Testis (tissue), 2 donors: ENCODE measurements at regions not wholly inside any gene's neighbourhood (a gene's known extent, or its start where the extent isn't known, plus 50 kb on each side); places are given as distances from the start of the nearest gene placed in this dataset.

Experiments used
- DNase-seq: peaks from one replicate; pipeline ENCODE4 v3.0.0-alpha.2; 2019
- H3K27ac ChIP-seq, 2 donors: fragments of 200-600 bp; sonication (generic); one replicate each; pipeline ENCODE4 v1.5.1; 2019
- H3K27me3 ChIP-seq: fragments of 200-600 bp; sonication (generic); one replicate; pipeline ENCODE4 v1.5.1; 2019
- H3K36me3 ChIP-seq: fragments of 200-600 bp; sonication (generic); one replicate; pipeline ENCODE4 v1.5.1; 2017; ENCODE audit warnings: low read depth; ENCODE audit errors: missing control alignments
- H3K4me1 ChIP-seq: fragments of 200-600 bp; sonication (generic); one replicate; pipeline ENCODE4 v1.5.1; 2019
- H3K4me3 ChIP-seq, 2 donors: fragments of 200-600 bp; sonication (generic); one replicate each; pipeline ENCODE4 v1.5.1; 2017 to 2019
- H3K9me3 ChIP-seq: fragments of 200-600 bp; sonication (generic); one replicate; pipeline ENCODE4 v1.5.1; 2017
- POLR2A ChIP-seq: fragments of 450-650 bp; IDR thresholded peaks from one replicate; pipeline ENCODE4 v1.6.1; 2017; ENCODE audit warnings: antibody characterized with exemption, mild to moderate bottlenecking, moderate library complexity
- WGBS, 2 donors: methylation state at CpG; one replicate each; pipeline ENCODE4 v1.1.5; 2018; 5-methylcytosine and 5-hydroxymethylcytosine counted together
- intact Hi-C: fragments of 100-400 bp; cut with DNase I; formaldehyde crosslinking; loops from one replicate; pipeline ENCODE4 v1.15.1; 2023; ENCODE audit warnings: low total_unique reads
- TF ChIP-seq, protein P1 (sequence below), 3 experiments: fragments of 450-650 bp in 2 of 3; fragments of 200-600 bp in 1 of 3; sonication (generic) in 1 of 3; IDR thresholded peaks; one replicate each; pipeline ENCODE4 v1.5.1; 2016 to 2019; ENCODE audit warnings: antibody characterized with exemption in 3 of 3, mild to moderate bottlenecking in 2 of 3, moderate library complexity in 1 of 3

DNA sequence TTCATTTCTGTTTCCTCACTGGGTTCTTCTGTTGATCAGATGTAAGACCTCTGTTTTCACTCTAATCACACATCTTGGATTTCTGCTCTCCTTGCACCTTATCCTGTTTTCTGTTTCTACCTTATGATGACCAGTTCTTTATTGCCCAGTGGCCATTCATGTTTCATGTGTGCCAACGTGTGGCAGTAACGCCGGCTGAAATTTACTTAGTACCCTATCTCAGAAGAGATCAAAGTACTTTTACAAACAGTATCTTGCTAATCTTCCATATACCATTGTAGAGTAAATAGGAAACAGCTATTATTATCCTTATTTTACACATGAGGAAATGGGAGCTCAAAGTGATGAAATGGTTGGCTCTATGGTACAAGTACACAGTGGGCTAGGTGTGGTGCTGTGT lies 74.0 kb downstream of the GATA3 start:
- H3K27ac ChIP-seq, result no peak overlapping the region
- no peaks in the 10 kb centered on the region for H3K4me1 ChIP-seq
- TF ChIP-seq, protein P1, sequence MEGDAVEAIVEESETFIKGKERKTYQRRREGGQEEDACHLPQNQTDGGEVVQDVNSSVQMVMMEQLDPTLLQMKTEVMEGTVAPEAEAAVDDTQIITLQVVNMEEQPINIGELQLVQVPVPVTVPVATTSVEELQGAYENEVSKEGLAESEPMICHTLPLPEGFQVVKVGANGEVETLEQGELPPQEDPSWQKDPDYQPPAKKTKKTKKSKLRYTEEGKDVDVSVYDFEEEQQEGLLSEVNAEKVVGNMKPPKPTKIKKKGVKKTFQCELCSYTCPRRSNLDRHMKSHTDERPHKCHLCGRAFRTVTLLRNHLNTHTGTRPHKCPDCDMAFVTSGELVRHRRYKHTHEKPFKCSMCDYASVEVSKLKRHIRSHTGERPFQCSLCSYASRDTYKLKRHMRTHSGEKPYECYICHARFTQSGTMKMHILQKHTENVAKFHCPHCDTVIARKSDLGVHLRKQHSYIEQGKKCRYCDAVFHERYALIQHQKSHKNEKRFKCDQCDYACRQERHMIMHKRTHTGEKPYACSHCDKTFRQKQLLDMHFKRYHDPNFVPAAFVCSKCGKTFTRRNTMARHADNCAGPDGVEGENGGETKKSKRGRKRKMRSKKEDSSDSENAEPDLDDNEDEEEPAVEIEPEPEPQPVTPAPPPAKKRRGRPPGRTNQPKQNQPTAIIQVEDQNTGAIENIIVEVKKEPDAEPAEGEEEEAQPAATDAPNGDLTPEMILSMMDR (IDR thresholded peaks at IDR 0.05), result no peak
- no peak for TF ChIP-seq POLR2A
- DNase-seq, result no peak
- WGBS, 2 donors, result 91% methylated on average over 3 of the region's 3 CpGs
- H3K36me3 ChIP-seq, result no peaks in the 10 kb centered on the region
- H3K27me3 ChIP-seq, result no peaks in the 10 kb centered on the region
- no peak overlapping the region for H3K4me3 ChIP-seq
- H3K9me3 ChIP-seq, result no peaks in the 10 kb centered on the region
- intact Hi-C loops, result no loop called here

DNA sequence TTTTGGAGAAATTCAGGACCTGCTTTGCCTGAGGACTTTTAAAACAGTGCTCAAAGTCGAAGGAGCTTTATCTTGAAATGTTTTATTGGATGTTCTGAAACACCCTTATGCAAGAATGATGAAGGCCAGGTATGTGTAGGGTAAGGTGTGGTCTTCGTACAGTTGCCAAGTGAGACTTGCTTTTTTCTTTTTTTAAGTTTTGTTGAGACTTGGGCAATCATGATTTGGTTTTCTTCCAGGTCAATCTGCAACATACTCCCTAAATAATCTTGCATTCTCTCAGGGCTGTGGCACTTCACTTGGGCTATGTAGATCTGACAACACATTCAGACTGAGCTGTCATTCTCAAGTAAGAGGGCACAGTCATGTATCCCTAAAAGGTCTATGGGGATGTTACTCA lies 75.0 kb downstream of the GATA3 start:
- no peak overlapping the region for H3K27ac ChIP-seq
- no peak overlapping the region for H3K4me3 ChIP-seq
- 80 to 91% methylated on average over 2 of the region's 2 CpGs for WGBS, 2 donors
- no peak for DNase-seq
- H3K36me3 ChIP-seq, result no peaks in the 10 kb centered on the region
- H3K4me1 ChIP-seq, result no peaks in the 10 kb centered on the region
- no peaks in the 10 kb centered on the region for H3K27me3 ChIP-seq
- TF ChIP-seq POLR2A, result no peak
- TF ChIP-seq, protein P1 (IDR thresholded peaks at IDR 0.05), result no peak
- no peaks in the 10 kb centered on the region for H3K9me3 ChIP-seq
- intact Hi-C loops, result no loop called here

DNA sequence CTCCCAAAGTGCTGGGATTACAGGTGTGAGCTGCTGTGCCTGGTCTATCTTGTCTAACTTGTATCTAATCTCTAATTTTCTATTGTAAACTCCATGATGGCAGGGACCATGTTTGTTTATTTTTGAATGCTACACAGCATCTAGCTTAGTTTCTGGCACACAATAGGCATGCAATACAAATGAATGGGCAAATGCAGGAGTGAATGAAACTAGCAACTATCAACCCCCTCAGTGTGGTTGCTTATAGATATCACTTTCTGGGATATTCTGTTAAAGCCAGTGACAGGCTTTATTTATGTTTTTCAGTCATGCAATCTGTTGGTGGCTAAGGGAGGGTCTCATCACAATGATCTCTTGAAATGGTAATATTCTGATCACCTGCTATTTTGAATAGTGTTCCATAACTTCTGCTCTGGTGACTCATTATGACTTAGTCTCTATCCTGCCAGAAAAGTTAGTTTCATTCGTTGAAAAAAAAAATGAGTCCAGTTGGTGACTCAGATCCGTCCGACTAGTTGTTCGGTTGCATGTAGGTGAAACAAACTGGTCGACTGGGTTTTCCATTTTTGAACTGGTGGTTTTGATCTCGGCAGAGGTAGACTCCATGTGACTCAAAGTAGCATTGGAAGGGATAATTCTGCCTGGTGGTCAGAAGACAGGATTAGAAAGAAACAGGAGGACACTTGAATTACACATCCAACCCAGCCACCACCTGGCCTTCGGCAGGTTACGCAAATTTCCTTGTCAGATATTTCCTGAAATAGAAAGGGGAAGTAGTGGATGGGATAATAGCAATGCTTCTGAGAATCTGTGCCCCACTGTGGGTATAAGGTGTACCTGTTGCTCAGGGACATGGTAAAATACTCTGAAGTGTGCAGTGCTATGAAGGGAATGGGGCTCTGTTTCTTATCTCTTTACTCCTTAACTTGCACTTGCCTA lies 76.8 kb downstream of the GATA3 start:
- no peak for DNase-seq
- 87 to 93% methylated on average over 8 of the region's 8 CpGs for WGBS, 2 donors

DNA sequence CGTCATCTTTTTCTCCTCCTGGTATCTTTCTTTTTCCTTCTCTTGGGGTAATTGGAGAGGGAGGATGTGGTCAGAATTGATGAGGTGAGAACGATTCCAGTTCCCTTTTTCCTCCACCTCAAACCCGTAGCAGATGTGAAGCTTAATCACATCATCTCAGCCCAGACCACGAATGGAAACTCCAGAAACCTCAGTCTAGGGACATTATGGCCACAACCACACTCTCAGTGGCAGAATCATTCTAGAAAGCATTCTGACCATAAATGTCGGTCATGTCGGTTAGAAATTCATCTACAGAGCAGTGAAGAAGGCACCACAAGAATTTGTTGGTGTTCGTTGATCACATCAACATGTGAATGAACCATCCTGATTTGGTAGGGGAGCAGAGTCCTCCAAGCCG lies 78.7 kb downstream of the GATA3 start:
- 83 to 89% methylated on average over 8 of the region's 8 CpGs for WGBS, 2 donors
- Histone ChIP-seq H3K27me3 (no peaks in the 10 kb centered on the region), H3K4me3 (no peak overlapping the region), H3K36me3 (no peaks in the 10 kb centered on the region), H3K27ac (no peak overlapping the region), H3K9me3 (no peaks in the 10 kb centered on the region), H3K4me1 (no peaks in the 10 kb centered on the region)
- TF ChIP-seq POLR2A, result no peak
- TF ChIP-seq, protein P1 (IDR thresholded peaks at IDR 0.05), result no peak
- intact Hi-C loops, result no loop called here
- no peak for DNase-seq

More for the DNA sequence above, 76.8 kb downstream of the GATA3 start:
- TF ChIP-seq, protein P1 (IDR thresholded peaks at IDR 0.05), result no peak
- TF ChIP-seq POLR2A, result no peak
- Histone ChIP-seq H3K4me3 (no peak overlapping the region), H3K36me3 (no peaks in the 10 kb centered on the region), H3K9me3 (no peaks in the 10 kb centered on the region), H3K27ac (no peak overlapping the region), H3K27me3 (no peaks in the 10 kb centered on the region), H3K4me1 (no peaks in the 10 kb centered on the region)
- intact Hi-C loops, result no loop called here

DNA sequence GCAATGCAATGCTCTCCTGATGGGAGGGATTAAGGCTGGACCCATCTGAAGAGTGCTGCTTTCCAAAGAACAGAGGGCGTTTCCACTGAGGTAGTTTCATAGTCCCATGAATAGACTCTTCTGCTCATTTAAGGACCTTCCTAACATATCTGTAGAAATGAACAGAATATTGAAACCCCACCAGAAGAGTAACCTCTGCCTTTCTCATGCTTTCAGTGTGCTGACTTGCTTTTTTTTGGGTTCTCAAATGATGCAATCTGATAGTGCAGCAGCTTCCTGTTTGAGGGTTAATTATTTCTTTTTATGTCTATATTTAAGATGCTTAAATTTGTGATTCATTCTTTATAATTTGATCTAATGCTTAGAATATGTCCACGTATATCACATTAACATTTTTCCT lies 82.2 kb downstream of the GATA3 start:
- intact Hi-C loops, result no loop called here
- 79 to 90% methylated on average over 2 of the region's 2 CpGs for WGBS, 2 donors
- Histone ChIP-seq H3K36me3 (no peaks in the 10 kb centered on the region), H3K27me3 (no peaks in the 10 kb centered on the region), H3K4me1 (no peaks in the 10 kb centered on the region), H3K4me3 (no peak overlapping the region), H3K27ac (no peak overlapping the region), H3K9me3 (no peaks in the 10 kb centered on the region)
- TF ChIP-seq, protein P1 (IDR thresholded peaks at IDR 0.05), result no peak
- TF ChIP-seq POLR2A, result no peak
- DNase-seq, result no peak
